IMR-90 (cell line): ENCODE measurements at regions not wholly inside any gene's neighbourhood (a gene's known extent, or its start where the extent isn't known, plus 50 kb on each side); places are given as distances from the start of the nearest gene placed in this dataset.

Experiments
- ATAC-seq: fragments of 200-7000 bp; cut with Tn5 transposase; 2 replicates; pipeline ENCODE4 v1.9.1; 2020; ENCODE audit warnings: low read depth, mild to moderate bottlenecking, moderate library complexity
- BruUV-seq: library from RNA; stranded (reverse); fragments of 400-500 nt; replicated peaks from 2 replicates; lab custom pipeline; 2021; lab: Mats Ljungman, UMichigan
- CTCF ChIA-PET: fragments of 300-600 bp; formaldehyde crosslinking; extraction: SDS; loops from one replicate; lab custom pipeline; 2021; ENCODE audit warnings: antibody characterized with exemption; lab: Yijun Ruan, JAX
- POLR2A ChIA-PET: fragments of 300-600 bp; sonication (Branson Sonifier 250); formaldehyde crosslinking; loops from one replicate; lab custom pipeline; 2022; ENCODE audit warnings: antibody characterized with exemption; ENCODE audit not compliant: unreplicated experiment; lab: Charles Lee
- DNase-seq: peaks from one replicate; pipeline ENCODE4 v3.0.0; 2013
- H2AFZ ChIP-seq: replicated peaks from 2 replicates; pipeline ENCODE3; 2013; ENCODE audit warnings: low read length, mild to moderate bottlenecking; ENCODE audit not compliant: poor library complexity
- H2AK5ac ChIP-seq: 2 replicates; pipeline ENCODE4 v1.6.1; 2013; ENCODE audit warnings: low read depth, low read length, inconsistent platforms
- H2AK9ac ChIP-seq: replicated peaks from 2 replicates; pipeline ENCODE3; 2013; ENCODE audit warnings: mild to moderate bottlenecking, low read depth, low read length, moderate library complexity; ENCODE audit not compliant: poor library complexity
- H2BK120ac ChIP-seq: 2 replicates; pipeline ENCODE4 v1.6.1; 2013; ENCODE audit warnings: low read depth, low read length, inconsistent platforms
- H2BK15ac ChIP-seq: 3 replicates; pipeline ENCODE4 v1.6.1; 2013; ENCODE audit warnings: low read depth, low read length, inconsistent platforms
- H2BK20ac ChIP-seq: 2 replicates; pipeline ENCODE4 v1.6.1; 2013; ENCODE audit warnings: low read depth, mild to moderate bottlenecking, inconsistent platforms, low read length, moderate library complexity
- H2BK5ac ChIP-seq: 2 replicates; pipeline ENCODE4 v1.6.1; 2013; ENCODE audit warnings: mild to moderate bottlenecking, low read depth, low read length, inconsistent platforms; ENCODE audit not compliant: poor library complexity, severe bottlenecking
- H3K14ac ChIP-seq: replicated peaks from 2 replicates; pipeline ENCODE4 v1.6.1; 2013; ENCODE audit warnings: low read depth, low read length, inconsistent platforms
- H3K18ac ChIP-seq: 2 replicates; pipeline ENCODE4 v1.6.1; 2013; ENCODE audit warnings: low read depth, low read length, control low read depth
- H3K23ac ChIP-seq: 2 replicates; pipeline ENCODE4 v1.6.1; 2013; ENCODE audit warnings: low read depth, low read length, inconsistent platforms
- H3K27ac ChIP-seq: 2 replicates; pipeline ENCODE4 v1.5.1; 2013; ENCODE audit warnings: mild to moderate bottlenecking, control low read depth, low read length; ENCODE audit not compliant: insufficient read depth
- H3K27me3 ChIP-seq: 2 replicates; pipeline ENCODE4 v1.6.1; 2013; ENCODE audit warnings: low read length; ENCODE audit not compliant: control insufficient read depth, insufficient read depth
- H3K36me3 ChIP-seq: 2 replicates; pipeline ENCODE4 v1.6.1; 2013; ENCODE audit warnings: low read length, mixed read lengths; ENCODE audit not compliant: control insufficient read depth, insufficient read depth
- H3K4ac ChIP-seq: 2 replicates; pipeline ENCODE4 v1.6.1; 2013; ENCODE audit warnings: low read depth, low read length, inconsistent platforms
- H3K4me1 ChIP-seq: 2 replicates; pipeline ENCODE4 v1.6.1; 2013; ENCODE audit warnings: low read length, mixed read lengths; ENCODE audit not compliant: control insufficient read depth, insufficient read depth
- H3K4me2 ChIP-seq: 2 replicates; pipeline ENCODE4 v1.6.1; 2013; ENCODE audit warnings: low read depth, mild to moderate bottlenecking, control low read depth, low read length, moderate library complexity
- H3K4me3 ChIP-seq: 2 replicates; pipeline ENCODE4 v1.5.1; 2013; ENCODE audit warnings: low read depth, mild to moderate bottlenecking, control low read depth, low read length, moderate library complexity; ENCODE audit not compliant: insufficient read depth
- H3K56ac ChIP-seq: 2 replicates; pipeline ENCODE4 v1.6.1; 2013; ENCODE audit warnings: low read length, inconsistent platforms; ENCODE audit not compliant: insufficient read depth; ENCODE audit errors: extremely low read depth
- H3K79me1 ChIP-seq, 2 experiments: 2 replicates each; pipeline ENCODE4 v1.6.1; 2013; ENCODE audit warnings: low read length in 2 of 2, inconsistent platforms in 1 of 2, low read depth in 1 of 2
- H3K9ac ChIP-seq: 2 replicates; pipeline ENCODE4 v1.6.1; 2013; ENCODE audit warnings: low read depth, low read length, control low read depth
- H3K9me1 ChIP-seq: 2 replicates; pipeline ENCODE4 v1.6.1; 2013; ENCODE audit warnings: low read length, inconsistent platforms; ENCODE audit not compliant: insufficient read depth
- H3K9me3 ChIP-seq: 2 replicates; pipeline ENCODE4 v1.6.1; 2013; ENCODE audit warnings: low read length; ENCODE audit not compliant: control insufficient read depth, insufficient read depth
- H4K20me1 ChIP-seq: 2 replicates; pipeline ENCODE4 v1.6.1; 2013; ENCODE audit warnings: low read length, inconsistent platforms; ENCODE audit not compliant: insufficient read depth
- H4K5ac ChIP-seq: 2 replicates; pipeline ENCODE4 v1.6.1; 2013; ENCODE audit warnings: mild to moderate bottlenecking, low read depth, low read length, control low read depth
- H4K8ac ChIP-seq, 2 experiments: 2 replicates each; pipeline ENCODE4 v1.6.1; 2013; ENCODE audit warnings: low read depth in 2 of 2, low read length in 2 of 2, control low read depth in 1 of 2, inconsistent platforms in 1 of 2
- H4K91ac ChIP-seq: 2 replicates; pipeline ENCODE4 v1.6.1; 2013; ENCODE audit warnings: low read depth, low read length, inconsistent platforms; ENCODE audit not compliant: insufficient read depth
- CEBPB ChIP-seq: IDR thresholded peaks from 2 replicates; pipeline ENCODE4 v1.6.1; 2012; ENCODE audit warnings: low read depth, low read length, improper control_type of control experiment
- CHD1 ChIP-seq: IDR thresholded peaks from 2 replicates; pipeline ENCODE4 v1.6.1; 2012; ENCODE audit warnings: low read depth, low read length, improper control_type of control experiment
- CTCF ChIP-seq: conservative IDR thresholded peaks from 2 replicates; pipeline ENCODE4 v1.5.1; 2012; ENCODE audit warnings: mild to moderate bottlenecking, low read depth, low read length, improper control_type of control experiment
- FOS ChIP-seq: fragments of 150-350 bp; IDR thresholded peaks from 2 replicates; pipeline ENCODE4 v1.6.1; 2016; ENCODE audit warnings: low read depth, low read length
- MXI1 ChIP-seq: IDR thresholded peaks from 2 replicates; pipeline ENCODE4 v1.6.1; 2012; ENCODE audit warnings: low read depth, mild to moderate bottlenecking, low read length, moderate library complexity, borderline replicate concordance
- RFX5 ChIP-seq: IDR thresholded peaks from 2 replicates; pipeline ENCODE4 v1.8.0; 2012; ENCODE audit warnings: low read depth, mild to moderate bottlenecking, low read length, moderate library complexity
- WGBS, 2 experiments: methylation state at CpG; one replicate each; pipeline versions ENCODE4 v1.1.5 to v1.1.7; 2013; ENCODE audit warnings: missing lambda C conversion rate in 2 of 2; ENCODE audit not compliant: insufficient read length in 1 of 2; ENCODE audit errors: extremely low coverage in 2 of 2; 5-methylcytosine and 5-hydroxymethylcytosine counted together
- dilution Hi-C: fragments of 300-500 bp; cut with HindIII; formaldehyde crosslinking; loops from one replicate; pipeline ENCODE4 v1.14.3; 2018; ENCODE audit warnings: low sequenced_read_pairs; ENCODE audit not compliant: unreplicated experiment
- in situ Hi-C: fragments of 300-500 bp; cut with MboI; formaldehyde crosslinking; loops from 3 replicates; pipeline ENCODE4 v1.14.3; 2019; ENCODE audit warnings: low sequenced_read_pairs, inconsistent platforms, mixed read lengths
- intact Hi-C: fragments of 100-400 bp; cut with micrococcal nuclease; formaldehyde crosslinking; loops from 2 replicates; pipeline ENCODE4 v1.10.0; 2022
- TF ChIP-seq, protein P1 (sequence below): fragments of 150-350 bp; IDR thresholded peaks from 2 replicates; pipeline ENCODE4 v1.6.1; 2016; ENCODE audit warnings: low read depth, mild to moderate bottlenecking, low read length, moderate library complexity, borderline replicate concordance

DNA sequence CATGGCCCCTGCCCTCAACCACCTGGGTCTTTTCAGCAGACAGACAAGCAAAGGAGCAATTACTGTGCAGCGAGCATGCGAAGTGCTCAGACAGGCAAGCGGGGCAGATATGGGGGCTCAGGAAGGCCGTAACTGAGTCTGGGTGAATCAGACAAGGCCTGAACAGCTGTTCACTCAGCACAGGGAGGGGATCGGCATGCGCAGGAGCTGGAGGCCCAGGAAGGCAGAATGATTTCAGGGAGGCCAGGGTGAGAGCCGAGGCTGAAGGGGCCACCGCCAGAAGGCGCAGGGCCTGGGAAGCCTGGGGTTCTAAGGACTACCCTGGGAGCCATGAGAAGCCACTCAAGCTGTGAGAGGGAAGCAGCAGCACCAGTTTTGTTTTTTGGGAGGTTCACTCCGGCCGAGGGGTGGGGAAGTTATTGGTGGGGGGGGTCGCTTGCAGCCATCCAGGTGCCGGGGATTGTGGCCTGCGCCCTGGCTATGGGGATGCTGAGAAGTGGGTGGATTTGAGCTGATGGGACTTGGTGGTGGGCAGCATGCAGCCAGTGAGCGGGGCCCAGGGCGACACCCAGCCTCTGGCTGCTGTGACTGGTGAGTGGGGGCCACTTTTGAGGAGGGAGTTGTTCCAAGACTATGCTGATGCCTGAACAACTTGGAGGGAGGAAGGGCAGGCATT is 132.2 kb downstream of the TSN start:
- no peaks in the 10 kb centered on the region for H3K9me1 ChIP-seq
- intact Hi-C loops (no loop called here), in situ Hi-C loops (no loop called here), dilution Hi-C loops (no loop called here)
- H2BK20ac ChIP-seq = no peak overlapping the region
- TF ChIP-seq FOS (no peak), CTCF (no peak), RFX5 (no peak), MXI1 (no peak), CHD1 (no peak), CEBPB (no peak)
- TF ChIP-seq, protein P1, sequence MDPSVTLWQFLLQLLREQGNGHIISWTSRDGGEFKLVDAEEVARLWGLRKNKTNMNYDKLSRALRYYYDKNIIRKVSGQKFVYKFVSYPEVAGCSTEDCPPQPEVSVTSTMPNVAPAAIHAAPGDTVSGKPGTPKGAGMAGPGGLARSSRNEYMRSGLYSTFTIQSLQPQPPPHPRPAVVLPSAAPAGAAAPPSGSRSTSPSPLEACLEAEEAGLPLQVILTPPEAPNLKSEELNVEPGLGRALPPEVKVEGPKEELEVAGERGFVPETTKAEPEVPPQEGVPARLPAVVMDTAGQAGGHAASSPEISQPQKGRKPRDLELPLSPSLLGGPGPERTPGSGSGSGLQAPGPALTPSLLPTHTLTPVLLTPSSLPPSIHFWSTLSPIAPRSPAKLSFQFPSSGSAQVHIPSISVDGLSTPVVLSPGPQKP = no peak
- H2AK5ac ChIP-seq = no peak overlapping the region
- H3K4me3 ChIP-seq = no peak overlapping the region
- WGBS, 2 experiments = 72% methylated on average over 10 of the region's 16 CpGs; no CpG with 5 or more reads in 1 of the 2 experiments
- no TSS peak for BruUV-seq
- no peak overlapping the region for H4K5ac ChIP-seq
- no peaks in the 10 kb centered on the region for H3K36me3 ChIP-seq
- H3K27me3 ChIP-seq = peaks cover 5% of the 10 kb centered on the region
- H3K79me1 ChIP-seq = no peaks in the 10 kb centered on the region
- no peak overlapping the region for H3K23ac ChIP-seq
- no peak overlapping the region for H3K27ac ChIP-seq
- no peak overlapping the region for H3K56ac ChIP-seq
- no peak overlapping the region for H2BK5ac ChIP-seq
- ATAC-seq = no peak
- no peak overlapping the region for H3K18ac ChIP-seq
- DNase-seq = no peak
- POLR2A ChIA-PET = no interaction called here
- H2AFZ ChIP-seq = no peak overlapping the region
- H4K8ac ChIP-seq = no peak overlapping the region
- CTCF ChIA-PET = no interaction called here
- no peak overlapping the region for H3K4me2 ChIP-seq
- no peak overlapping the region for H2AK9ac ChIP-seq
- H3K14ac ChIP-seq = no peak overlapping the region
- H2BK120ac ChIP-seq = no peak overlapping the region
- no peaks in the 10 kb centered on the region for H4K20me1 ChIP-seq
- no peaks in the 10 kb centered on the region for H3K4me1 ChIP-seq
- H3K9ac ChIP-seq = no peak overlapping the region
- H3K9me3 ChIP-seq = no peaks in the 10 kb centered on the region
- H4K91ac ChIP-seq = no peak overlapping the region
- no peak overlapping the region for H3K4ac ChIP-seq
- no peak overlapping the region for H2BK15ac ChIP-seq
